Activated gamma-delta T cell (primary cell): ENCODE measurements at regions not wholly inside any gene's neighbourhood (a gene's known extent, or its start where the extent isn't known, plus 50 kb on each side); places are given as distances from the start of the nearest gene placed in this dataset.

Experiments used
- DNase-seq: peaks from one replicate; lab custom pipeline; 2025; lab: John Stamatoyannopoulos, UW

DNA sequence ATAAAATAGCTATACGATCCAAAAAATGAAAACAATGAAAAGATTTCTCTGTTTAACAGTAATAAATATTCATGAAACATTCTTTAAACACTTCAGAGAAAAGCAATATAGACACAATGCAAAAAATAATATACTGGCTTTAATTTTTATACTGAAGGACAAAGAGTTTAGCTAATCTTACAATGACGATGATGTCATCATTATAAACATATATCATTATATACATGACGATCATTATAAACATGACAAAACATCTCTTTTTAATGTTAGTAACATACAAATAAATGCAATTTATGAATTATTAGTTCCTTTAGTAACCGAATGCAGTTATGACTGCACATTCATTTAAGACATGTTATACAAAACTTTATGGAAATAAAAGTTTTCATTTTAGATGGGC is 1434.6 kb downstream of the PCDH18 start:
- DNase-seq = no peak

DNA sequence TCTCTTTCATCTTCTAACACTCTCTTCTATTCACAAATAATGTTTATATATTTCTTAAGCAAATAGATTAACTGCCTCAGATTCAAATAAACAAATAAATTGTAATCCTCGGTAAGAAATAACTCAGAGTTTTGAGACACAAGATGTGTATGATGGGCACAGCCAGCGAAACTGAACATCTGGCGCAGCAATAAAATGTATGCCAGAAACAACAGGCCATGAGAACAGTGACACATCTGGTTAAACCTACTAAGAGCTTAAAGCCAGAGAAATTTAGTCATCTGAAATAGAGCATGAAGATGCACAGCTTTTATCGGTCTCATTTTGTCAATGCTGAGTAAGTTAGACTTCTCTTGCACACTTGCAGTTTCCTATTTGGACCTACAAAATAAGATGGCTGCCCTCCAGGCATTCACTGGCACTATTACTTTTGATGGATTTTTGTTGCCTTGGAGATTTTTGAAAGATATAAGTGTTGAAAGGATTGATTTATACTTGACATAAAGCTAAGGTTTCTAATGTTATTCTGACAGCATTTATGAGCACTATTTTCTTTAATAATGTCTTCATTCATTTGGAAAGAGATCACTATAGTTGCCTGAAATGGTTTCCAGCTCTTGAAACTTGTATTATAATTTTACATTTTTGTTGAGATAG is 1444.0 kb downstream of the PCDH18 start:
- DNase-seq = no peak

DNA sequence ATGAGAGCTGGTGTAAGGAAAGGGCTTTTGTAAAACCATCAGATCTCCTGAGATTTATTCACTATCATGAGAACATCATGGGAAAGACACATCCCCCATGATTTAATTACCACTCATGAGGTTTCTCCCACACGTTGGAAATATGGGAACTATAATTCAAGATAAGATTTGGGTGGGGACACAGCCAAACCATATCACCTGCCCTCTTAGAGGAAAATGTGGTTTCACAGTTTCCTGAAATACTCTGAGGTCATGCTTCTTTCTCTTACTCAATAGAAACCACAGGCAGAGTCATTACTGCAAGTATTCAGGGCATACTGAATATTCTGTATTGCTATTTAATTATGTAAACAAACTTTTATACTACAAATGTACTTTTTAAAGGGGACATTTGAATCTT is 1453.3 kb downstream of the PCDH18 start:
- no peak for DNase-seq

GRCh38 chr4:136056748-136057147 is 1475.5 kb downstream of the PCDH18 start:
- no peak for DNase-seq

DNA sequence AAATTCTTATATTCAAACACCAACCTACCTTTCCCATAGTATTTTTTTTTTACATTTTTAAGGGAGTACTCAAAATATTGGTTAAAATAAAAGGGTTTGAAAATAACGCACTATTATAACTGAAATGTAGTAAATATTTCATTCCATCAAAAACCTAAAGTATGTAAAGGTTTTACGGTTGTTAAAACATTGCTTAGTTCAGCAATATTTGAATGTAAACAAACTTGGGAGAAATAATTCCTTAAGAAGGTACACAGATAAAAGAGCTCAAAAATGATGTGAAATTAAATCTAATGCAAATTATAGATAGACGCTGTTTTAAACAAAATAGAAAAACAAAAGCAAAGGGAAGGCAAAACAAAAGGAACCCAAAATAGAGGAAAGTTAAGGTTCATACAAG is 1476.9 kb downstream of the PCDH18 start:
- no peak for DNase-seq

DNA sequence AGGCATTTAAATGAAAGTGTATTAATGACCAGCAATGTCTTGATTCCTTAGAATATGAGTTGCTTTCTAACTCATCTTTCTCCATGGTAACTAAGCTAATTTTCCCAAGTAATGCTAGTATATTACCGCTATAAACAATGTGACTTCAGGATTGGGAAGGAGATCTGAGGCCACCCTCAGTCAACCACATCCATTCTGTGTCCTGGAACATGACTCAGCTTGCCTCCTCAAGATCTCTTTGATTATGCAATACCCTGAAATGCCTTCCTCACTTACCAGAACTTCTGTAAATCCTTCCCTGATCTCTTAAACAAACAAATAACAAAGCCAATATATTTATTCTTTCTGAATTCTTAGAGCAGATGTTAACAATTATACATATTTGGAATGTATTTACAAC is 1495.5 kb downstream of the PCDH18 start:
- DNase-seq = no peak

- DNase-seq = no peak
These were observed 1499.9 kb downstream of the PCDH18 start for GRCh38 chr4:136032391-136032790.

DNA sequence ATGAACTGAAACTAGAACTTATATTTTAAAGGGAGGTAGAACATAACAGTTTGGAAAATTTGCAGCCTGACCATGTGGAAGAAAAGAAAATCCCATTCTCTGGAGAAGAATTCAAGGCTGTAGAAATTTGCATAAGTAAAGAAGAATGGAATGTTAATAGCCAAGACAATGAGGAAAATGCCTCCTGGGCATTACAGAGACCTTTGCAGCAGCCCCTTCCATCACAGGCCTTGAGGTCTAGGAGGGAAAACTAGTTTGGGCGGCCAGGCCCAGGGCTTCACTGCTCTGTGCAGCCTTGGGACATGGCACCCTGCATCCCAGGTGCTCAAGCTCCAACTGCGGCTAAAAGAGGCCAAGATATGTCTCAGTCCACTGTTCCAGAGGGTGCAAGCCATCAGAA is 1506.8 kb downstream of the PCDH18 start:
- no peak for DNase-seq

DNA sequence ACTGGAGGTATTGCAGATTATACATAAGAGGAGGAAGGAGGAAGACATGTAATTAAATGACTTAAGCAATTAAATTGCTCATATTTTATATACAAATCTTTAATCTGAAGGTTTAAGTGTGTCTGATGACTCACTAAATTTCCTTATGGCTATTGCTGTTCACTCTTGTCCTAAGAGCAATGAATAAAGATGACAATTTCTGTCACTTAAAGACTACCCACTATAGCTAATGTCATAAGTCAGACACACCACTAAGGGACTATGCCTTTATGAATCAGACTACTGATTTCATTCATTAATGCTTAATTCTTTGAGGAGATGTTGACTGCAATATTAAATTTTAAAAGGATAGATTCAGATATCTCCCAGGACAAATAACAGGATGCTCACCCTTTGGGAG is 1514.7 kb downstream of the PCDH18 start:
- no peak for DNase-seq

DNA sequence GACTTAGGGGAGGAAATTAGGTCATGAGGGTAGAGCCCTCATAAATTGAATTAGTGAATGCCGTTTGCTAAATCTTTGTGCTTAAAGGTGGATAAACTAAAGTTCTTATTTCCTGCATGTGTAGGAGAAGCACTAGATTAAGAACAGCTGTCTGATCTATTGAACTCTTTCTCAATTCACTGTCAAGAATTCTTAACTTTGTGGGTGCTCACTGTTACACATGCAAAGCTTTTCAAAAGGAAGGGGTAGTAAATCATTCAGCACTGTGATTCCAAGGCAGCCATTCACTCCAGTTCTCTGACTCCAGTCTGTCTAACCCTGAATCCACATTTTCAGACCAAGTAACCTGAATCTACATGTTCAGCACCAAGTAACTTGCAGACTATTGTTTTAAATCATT is 1520.1 kb downstream of the PCDH18 start:
- DNase-seq = no peak

DNA sequence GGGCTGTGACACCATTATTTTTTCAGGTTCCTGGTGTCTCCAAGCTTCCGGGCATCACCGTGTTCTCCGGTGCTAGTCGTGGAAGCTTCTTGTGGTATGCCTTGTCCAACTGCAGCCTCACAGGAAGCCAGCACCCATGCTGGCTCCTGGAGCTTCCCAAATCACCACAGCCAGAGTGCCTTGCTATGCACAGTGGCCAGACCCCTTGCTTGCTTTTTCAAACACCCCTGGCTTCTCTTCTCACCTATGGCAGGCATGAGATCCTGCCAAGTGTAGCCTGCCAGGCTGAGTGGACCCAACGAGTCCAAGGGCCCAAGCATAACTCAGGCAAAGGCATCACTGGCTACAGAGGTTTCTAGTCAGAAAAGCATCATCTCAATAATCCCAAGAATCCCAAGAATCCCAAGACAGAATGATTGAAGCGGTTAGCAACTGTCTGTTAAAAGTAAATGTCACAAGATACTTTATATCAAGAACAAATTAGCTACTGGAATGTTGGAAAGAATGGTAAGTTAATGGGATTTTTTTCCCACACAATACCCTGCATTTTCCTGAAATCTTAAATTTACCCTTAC is 1522.9 kb downstream of the PCDH18 start:
- no peak for DNase-seq

- no peak for DNase-seq
These were observed 1524.3 kb downstream of the PCDH18 start for GRCh38 chr4:136007991-136008390.

- no peak for DNase-seq
These were observed 1530.0 kb downstream of the PCDH18 start for GRCh38 chr4:136002316-136002715.

DNA sequence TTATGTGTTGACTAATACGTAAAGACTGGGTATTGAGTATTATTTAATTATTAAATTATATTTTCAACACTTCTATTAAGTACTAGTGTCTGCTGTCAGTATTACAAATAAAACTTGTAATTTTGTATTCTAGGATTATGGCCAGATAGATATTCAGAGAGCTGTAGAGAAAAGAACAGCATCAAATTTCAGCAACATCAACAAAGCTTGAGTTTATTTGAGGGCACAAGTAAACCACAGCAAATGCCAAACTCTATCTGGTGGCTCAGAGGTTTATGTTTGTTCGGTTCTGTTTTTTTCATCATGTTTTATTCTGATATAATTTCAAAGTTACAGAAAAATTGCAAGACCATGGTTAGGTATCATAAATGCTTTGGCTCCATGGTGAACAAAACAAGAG is 1530.5 kb downstream of the PCDH18 start:
- no peak for DNase-seq

DNA sequence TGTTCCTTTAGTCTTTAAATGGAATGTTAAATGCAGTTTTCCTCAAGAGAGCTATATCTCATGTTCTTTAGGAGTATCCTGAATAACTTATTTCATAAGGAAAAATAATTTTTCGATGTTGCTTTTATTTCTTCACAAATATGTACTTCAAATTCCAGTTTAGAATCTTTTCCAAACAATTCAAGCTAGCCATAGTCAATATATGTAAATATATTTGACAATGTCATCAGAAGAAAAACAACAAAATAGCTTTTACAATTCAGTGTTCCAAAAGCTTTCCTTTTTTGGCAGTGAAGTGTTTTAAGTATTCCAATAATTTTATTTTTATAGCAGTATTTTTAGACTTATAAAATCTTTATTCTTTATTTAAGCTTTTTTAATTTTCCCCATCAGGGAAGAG is 1532.0 kb downstream of the PCDH18 start:
- DNase-seq = no peak

DNA sequence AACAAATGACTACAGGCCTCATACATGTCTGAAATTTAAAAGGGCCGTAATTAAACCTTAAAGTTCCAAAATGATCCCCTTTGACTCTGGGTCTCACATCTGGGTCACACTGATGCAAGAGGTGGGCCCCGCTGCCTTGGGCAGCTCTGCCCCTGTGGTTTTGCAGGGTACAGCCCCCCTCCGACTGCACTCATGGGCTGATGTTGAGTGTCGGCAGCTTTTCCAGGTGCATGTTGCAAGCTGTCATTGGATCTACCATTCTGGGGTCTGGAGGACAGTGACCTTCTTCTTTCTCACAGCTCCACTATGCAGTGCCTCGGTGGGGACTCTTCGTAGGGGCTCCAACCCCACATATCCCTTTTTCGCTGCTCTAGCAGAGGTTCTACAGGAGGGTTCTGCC is 1537.9 kb downstream of the PCDH18 start:
- no peak for DNase-seq

- no peak for DNase-seq
These were observed 1555.4 kb downstream of the PCDH18 start for GRCh38 chr4:135976860-135977259.

GRCh38 chr4:135966936-135967335 is 1565.4 kb downstream of the PCDH18 start:
- DNase-seq = no peak

DNA sequence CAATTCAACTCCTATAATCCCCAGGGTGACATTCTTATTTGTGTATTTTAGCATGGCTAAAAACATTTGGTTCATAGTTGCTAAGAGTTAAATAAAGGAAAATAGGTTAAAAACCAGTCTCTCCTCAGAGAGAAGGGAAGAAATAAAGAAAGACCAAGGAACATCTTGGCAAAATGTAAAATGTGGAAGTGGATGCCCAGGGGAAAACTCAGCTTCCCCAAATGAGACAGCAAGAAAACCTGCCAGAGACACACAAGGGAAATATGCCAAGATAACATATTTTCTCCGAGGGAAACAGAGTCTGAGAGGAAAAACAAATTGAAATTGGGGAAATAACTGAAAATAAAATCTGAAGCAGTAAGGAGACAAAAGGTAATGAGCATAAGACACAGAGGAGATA is 1569.3 kb downstream of the PCDH18 start:
- DNase-seq = no peak

GRCh38 chr4:135949931-135950330 is 1582.4 kb downstream of the PCDH18 start:
- DNase-seq = no peak

GRCh38 chr4:135948797-135949196 is 1583.5 kb downstream of the PCDH18 start:
- DNase-seq = no peak

DNA sequence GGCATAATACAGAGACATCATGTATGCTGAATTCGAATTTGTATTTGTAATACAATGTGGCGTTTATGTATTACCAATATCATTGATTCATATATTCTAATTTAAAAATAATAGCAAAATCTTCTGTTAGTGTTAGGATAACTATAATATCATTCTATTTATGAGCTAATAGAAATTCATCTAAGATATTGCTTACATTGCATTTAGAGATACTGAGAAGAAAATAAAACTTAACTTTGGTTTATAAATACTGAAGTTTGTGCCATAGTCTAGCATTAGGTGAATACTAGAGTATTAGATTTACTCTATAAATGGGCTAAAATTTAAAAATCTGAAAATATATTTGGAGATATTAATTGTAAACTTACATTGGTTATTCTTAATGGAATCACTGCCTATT is 1590.6 kb downstream of the PCDH18 start:
- DNase-seq = no peak

- DNase-seq = no peak
These were observed 1598.3 kb downstream of the PCDH18 start for GRCh38 chr4:135934026-135934425.

DNA sequence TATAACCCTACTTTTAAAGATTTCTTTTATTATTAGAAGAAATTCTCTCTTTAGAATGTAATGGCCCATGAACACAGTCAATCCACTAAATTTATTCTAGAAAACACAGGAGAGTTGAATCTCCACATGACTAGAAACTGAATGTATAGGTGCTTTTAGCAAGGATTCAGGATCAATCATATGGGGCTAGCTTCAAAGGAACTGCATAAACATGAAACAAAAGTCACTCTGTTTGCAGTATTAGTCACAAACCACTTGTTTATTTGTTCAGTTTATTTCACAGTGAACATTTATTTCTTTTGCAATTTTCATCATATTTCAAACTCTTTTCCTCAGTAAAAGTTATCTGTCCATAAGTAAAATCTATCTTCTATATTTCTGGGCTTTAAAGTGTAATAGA is 1604.6 kb downstream of the PCDH18 start:
- DNase-seq = no peak
